ENCODE measurements at regions not wholly inside any gene's neighbourhood (a gene's known extent, or its start where the extent isn't known, plus 50 kb on each side); places are given as distances from the start of the nearest gene placed in this dataset.

- no peak for DNase-seq (ENCODE audit: low spot score)
Measured at GRCh38 chr3:182596676-182597410, 196.5 kb upstream of the ATP11B start.

DNA sequence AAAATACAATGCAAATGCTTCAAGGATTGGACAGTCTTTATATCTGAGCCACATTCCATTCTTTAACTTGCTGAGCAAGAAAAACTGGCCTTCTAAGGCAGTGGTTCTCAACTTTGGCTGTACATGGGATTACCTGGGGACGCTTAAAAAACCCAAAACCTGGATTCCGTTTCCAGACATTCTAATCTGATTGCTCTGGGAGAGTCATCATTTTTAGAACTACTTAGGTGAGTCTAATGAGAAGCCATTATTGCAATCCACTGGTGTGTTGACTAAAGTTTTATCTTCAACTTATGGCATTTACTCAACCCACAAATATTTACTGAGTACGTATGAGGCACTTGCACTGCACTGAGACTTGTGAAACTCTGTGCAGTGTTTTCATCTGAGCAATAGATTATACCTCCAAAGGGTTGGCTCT is 195.7 kb upstream of the ATP11B start:
- no peak for DNase-seq (ENCODE audit: low spot score)

GRCh38 chr3:182601597-182601996 is 191.7 kb upstream of the ATP11B start:
- DNase-seq (ENCODE audit: low spot score), result no peak

DNA sequence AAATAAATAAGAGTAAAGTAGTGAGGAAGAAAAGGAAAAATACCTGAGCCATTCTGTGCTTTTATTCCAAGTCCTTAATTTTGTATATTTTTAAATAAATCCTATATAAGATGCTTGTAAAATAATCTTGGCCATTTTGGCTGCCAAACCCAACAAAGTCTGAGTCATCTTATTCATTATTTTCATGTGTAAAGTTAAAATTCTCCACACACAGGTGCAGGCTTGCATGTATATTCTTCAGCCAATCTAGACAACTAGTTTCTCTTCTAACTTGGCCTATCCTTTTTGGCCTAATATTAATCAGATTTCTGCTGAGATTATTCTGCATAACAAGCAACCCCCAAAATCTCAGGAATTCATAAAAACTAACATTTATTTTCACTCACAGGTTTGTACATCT is 189.8 kb upstream of the ATP11B start:
- no peak for DNase-seq (ENCODE audit: low spot score)

DNA sequence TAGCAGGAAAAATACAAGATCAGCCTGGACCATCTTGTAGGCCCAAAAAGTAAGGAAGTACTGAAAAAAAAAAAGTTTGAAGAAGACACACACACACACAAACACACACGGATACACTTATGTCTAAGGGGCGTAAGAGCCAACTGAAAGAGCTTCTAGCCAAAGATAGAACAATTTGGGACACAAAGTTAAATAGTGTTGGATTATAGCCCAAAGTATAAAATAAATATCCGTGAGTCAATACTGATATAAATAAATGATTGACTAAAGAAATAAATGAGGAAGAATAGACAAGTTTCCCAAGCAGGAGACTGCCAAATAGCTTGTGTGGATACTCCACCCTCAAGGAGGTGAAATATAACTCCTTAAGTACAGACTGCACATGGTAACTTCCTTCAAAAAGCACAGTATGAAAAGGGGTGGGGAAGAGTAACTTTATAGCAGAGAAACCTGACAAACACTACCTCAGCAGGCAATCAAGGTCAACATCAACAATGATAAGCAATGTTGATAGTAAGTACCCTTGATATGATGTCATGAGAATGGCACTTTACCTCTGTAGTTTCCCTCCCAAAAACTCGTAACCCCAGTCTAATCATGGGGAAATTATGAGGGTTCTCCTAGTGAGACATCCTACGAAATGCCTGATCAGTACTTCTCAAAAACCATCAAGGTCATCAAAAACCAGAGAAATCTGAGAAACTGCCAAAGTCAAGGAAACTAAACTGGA is 187.3 kb upstream of the ATP11B start:
- no peak for DNase-seq (ENCODE audit: low spot score)

DNA sequence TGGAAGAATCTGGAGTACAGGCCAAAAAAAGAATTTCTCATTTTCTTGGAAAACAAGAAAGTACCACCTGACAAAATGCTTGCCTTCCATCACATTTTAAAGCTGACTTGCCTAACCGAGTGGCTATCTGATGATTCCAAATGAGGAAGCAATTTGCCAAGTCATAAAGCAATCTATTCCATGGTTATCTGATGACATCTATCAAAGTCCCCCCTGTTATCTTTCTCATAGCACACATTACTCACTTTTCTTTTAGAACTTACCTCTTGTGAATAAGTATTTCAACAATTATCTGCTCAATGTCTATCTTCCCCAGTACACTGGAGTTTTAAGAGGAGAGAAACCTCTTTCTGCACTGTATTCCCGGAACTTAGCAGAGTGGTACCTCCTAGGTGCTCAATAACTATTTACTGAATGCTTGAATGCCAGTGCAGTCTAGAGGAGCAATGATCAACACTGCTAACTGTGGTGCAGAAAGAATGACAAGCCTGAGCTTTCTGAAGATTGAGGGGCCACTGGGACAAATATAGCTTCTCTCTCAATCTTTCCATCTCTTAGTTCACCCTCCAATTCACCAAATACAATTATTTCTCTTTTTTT is 186.3 kb upstream of the ATP11B start:
- no peak for DNase-seq (ENCODE audit: low spot score)

GRCh38 chr3:182608832-182609231 is 184.5 kb upstream of the ATP11B start:
- DNase-seq (ENCODE audit: low spot score), result no peak

DNA sequence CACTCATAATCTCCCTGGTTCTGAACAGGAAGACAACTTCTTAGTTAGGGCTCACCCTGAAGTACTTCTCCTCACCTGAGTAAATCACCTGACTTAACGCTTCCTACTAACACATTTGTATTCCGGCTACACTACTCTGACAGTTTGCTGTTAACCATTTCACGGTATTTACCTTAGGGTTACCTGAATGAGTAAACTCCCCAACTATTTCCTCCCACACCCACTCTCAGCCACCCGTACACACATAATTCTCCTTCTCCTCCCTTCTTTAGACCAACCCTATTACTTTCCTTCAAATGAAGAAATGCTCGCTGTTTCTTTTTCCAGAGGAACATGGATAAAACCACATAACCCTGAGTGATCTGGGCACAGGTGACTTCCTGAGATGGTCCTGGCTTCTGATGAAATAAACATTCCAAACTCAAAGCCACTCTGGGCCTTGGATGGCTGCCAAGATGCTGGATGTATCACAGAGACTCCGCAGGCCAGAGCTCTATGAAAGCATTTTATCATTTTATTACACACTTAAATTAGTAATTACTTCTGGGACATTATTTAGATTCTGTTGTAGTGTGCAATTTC is 183.6 kb upstream of the ATP11B start:
- no peak for DNase-seq (ENCODE audit: low spot score)

DNA sequence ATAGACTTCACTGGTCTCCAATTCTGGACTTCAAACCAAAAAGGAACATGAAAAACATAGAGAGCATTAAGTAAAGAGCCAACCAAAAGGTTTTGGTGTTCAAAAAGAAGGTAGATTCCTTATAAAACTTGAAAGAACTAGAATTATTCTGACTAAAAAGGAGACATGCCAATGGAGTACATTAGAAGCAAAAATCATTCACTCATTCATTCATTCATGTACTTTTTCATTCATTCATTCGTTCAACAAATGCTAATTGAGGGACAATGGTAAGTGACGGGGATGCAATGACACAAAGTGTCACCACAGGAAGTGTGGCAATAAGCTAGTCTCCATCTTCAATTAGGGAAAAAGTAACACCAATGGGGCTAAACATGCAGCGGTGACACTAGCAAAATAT is 181.0 kb upstream of the ATP11B start:
- no peak for DNase-seq (ENCODE audit: low spot score)

DNA sequence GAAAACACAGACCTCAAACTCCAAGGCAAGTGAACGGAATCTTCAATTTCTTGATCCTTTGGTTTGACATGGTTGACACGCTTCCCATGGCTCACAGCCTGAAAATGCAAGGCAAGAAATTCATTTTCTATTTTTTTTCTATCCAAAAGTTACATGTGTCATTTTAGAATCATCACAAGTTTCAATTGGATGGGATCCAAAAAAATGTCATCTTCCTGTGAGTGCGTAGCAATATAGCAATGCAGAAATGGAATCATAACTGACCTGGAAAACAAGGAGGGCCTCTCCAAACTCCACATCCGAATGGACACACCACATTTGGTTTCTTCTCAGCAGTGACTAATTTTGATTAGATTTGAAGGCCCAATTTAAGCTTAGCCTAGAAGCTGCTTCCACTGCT is 175.8 kb upstream of the ATP11B start:
- DNase-seq (ENCODE audit: low spot score), result no peak

GRCh38 chr3:182618085-182618732 is 175.1 kb upstream of the ATP11B start:
- DNase-seq (ENCODE audit: low spot score), result no peak

DNA sequence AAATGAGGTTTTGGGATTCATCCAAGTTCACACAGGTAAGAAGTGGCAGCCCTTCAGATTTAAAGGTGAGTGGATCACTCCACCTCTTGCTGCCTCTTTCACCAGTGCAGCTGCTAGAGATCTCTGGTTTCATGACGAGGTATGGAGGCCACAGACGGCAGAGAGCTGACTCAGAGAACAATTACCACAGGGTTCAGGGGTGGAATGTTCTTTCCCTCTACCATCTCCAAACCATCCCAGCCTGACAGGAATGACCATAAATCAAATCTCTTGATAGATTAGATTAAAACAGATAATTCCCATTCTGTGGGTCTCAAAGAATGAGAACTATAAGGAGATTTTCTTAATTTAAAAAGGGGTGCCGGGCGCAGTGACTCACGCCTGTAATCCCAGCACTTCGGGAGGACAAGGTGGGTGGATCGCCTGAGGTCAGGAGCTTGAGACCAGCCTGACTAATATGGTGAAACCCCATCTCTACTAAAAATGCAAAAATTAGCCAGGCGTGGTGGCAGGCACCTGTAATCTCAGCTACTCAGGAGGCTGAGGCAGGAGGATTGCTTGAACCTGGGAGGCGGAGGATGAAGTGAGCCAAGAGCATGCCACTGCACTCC is 174.2 kb upstream of the ATP11B start:
- no peak for DNase-seq (ENCODE audit: low spot score)

GRCh38 chr3:182620723-182621434 is 172.4 kb upstream of the ATP11B start:
- no peak for DNase-seq (ENCODE audit: low spot score)

- DNase-seq (ENCODE audit: low spot score), result no peak
Measured at GRCh38 chr3:182621435-182622240, 171.7 kb upstream of the ATP11B start.

DNA sequence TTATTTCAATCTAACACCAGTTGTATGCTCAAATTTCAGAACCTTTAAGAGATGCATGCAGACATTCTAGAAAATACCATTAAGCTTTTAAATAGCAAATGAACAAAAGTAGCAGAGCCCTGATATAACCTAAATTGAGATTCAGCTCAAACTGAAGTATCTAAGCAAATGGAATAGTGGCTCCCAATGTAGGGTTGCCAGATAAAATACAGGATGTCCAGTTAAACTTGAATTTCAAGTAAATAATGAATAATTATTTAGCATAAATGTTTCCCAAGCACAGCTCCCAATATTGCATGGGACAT is 171.1 kb upstream of the ATP11B start:
- DNase-seq (ENCODE audit: low spot score), result no peak

DNA sequence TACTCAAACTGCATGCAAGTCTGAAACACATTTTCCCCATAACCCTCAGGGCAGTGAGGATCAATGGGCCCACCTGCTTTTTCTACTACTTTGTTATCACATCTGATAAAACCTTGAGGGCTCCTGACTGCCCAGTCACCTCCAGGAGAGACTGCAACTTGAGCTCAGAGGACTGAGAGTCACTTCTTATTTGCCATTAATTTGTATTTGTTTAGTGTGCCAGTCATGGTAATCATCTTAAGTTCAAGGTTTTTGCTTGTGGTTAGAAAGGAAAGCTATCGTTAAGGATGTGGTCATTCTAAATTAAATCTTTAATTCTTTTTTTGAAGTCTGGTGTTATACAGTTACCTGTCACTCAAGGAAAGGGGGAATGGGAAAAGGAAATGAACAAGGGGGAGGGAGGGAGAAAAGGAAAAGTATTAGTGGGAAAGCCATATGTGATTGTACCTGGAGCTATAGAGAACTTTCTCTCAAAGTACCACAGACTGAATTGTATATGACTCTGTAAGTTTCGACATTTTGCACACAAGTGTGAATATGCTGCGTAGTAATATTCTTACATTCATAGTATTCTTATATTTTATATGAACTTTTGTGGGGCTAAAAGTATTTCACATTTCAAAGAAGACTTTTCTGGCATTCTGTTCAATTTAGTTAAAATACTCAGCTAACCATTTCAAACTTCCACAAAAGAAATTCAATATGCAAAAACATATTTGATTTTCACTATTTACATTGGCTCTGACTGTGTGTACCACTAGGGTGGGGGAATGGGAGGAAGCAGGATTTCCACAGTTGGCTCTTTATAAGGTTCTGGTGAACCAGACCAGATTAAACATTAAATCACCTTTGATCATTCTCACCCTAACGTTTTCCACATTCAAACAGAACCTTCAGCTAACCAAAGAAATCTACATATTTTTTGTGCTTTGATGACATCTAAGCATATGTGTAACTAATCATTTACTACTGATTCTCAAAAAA is 166.5 kb upstream of the ATP11B start:
- no peak for DNase-seq (ENCODE audit: low spot score)

DNA sequence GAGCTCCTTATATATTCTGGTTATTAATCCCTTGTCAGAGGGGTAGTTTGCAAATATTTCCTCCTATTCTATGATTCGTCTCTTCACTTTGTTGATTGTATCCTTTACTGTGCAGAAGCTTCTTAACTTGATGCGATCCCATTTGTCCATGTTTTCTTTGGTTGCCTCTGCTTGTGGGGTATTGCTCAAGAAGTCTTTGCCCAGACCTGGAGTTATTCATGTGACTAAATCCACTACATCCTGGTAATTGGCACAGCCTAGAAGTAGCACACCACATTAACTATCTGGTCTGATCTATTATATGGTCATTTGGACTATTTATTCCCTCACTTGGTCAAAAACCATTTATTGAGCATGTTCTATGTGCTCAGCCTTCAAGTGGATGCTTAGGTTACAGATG is 164.8 kb upstream of the ATP11B start:
- DNase-seq (ENCODE audit: low spot score), result no peak

GRCh38 chr3:182629521-182629920 is 163.8 kb upstream of the ATP11B start:
- DNase-seq (ENCODE audit: low spot score), result no peak

All from hematopoietic multipotent progenitor cell treated with erythropoietin and hydrocortisone succinate and interleukin-3 and kit ligand, for 15 days (in vitro differentiated cells).